GM23338 (cell line): ENCODE measurements at regions not wholly inside any gene's neighbourhood (a gene's known extent, or its start where the extent isn't known, plus 50 kb on each side); places are given as distances from the start of the nearest gene placed in this dataset.

Experiments used
- ATAC-seq: fragments of 200-7000 bp; cut with Tn5 transposase; 3 replicates; pipeline ENCODE4 v1.9.1; 2020
- DNase-seq: peaks from one replicate; pipeline ENCODE4 v3.0.0-alpha.2; 2015; ENCODE audit warnings: low spot score
- H2AFZ ChIP-seq: fragments of 200-600 bp; sonication (generic); 2 replicates; pipeline ENCODE4 v1.8.0; 2016; ENCODE audit warnings: antibody characterized with exemption, mild to moderate bottlenecking, moderate library complexity
- H3F3A ChIP-seq: fragments of 200-600 bp; sonication (generic); replicated peaks from 2 replicates; pipeline ENCODE4 v1.8.0; 2017; ENCODE audit warnings: antibody characterized with exemption, mixed run types, low read depth
- H3K27ac ChIP-seq: fragments of 200-600 bp; sonication (generic); 2 replicates; pipeline ENCODE4 v1.6.1; 2016; ENCODE audit warnings: low read depth
- H3K27me3 ChIP-seq: fragments of 200-600 bp; sonication (generic); 2 replicates; pipeline ENCODE4 v1.8.0; 2016; ENCODE audit warnings: mild to moderate bottlenecking, mixed run types, moderate library complexity; ENCODE audit not compliant: insufficient read depth
- H3K36me3 ChIP-seq: fragments of 200-600 bp; sonication (generic); 2 replicates; pipeline ENCODE4 v1.8.0; 2016; ENCODE audit warnings: mild to moderate bottlenecking; ENCODE audit not compliant: insufficient read depth
- H3K4me1 ChIP-seq: fragments of 200-600 bp; sonication (generic); 2 replicates; pipeline ENCODE4 v1.8.0; 2016; ENCODE audit warnings: mild to moderate bottlenecking, moderate library complexity; ENCODE audit not compliant: insufficient read depth
- H3K4me2 ChIP-seq: fragments of 200-600 bp; sonication (generic); 2 replicates; pipeline ENCODE4 v1.7.1; 2017; ENCODE audit warnings: mixed run types
- H3K4me3 ChIP-seq: fragments of 200-600 bp; sonication (generic); 2 replicates; pipeline ENCODE4 v1.6.1; 2016; ENCODE audit warnings: mixed run types
- H3K79me2 ChIP-seq: fragments of 200-600 bp; sonication (generic); replicated peaks from 2 replicates; pipeline ENCODE4 v1.8.0; 2017; ENCODE audit warnings: mild to moderate bottlenecking; ENCODE audit not compliant: insufficient read depth
- H3K9me2 ChIP-seq: fragments of 200-600 bp; sonication (generic); 2 replicates; pipeline ENCODE4 v1.8.0; 2017; ENCODE audit not compliant: insufficient read depth
- H4K20me1 ChIP-seq: fragments of 200-600 bp; sonication (generic); replicated peaks from 2 replicates; pipeline ENCODE4 v1.8.0; 2017; ENCODE audit warnings: mild to moderate bottlenecking; ENCODE audit not compliant: insufficient read depth
- H3K27ac Mint-ChIP-seq: 2 replicates; pipeline ENCODE4 v1.8.0; 2020; ENCODE audit warnings: inconsistent platforms, mild to moderate bottlenecking, moderate library complexity, mixed read lengths
- H3K27me3 Mint-ChIP-seq: 3 replicates; pipeline ENCODE4 v1.8.0; 2022; ENCODE audit warnings: low read depth, mild to moderate bottlenecking, moderate library complexity, mixed read lengths, inconsistent platforms; ENCODE audit not compliant: insufficient read depth, poor library complexity
- H3K36me3 Mint-ChIP-seq: 3 replicates; pipeline ENCODE4 v1.8.0; 2021; ENCODE audit warnings: low read depth, mild to moderate bottlenecking, inconsistent platforms, moderate library complexity, mixed read lengths
- H3K4me1 Mint-ChIP-seq: 3 replicates; pipeline ENCODE4 v1.8.0; 2020; ENCODE audit warnings: mild to moderate bottlenecking, inconsistent platforms, mixed read lengths
- H3K4me3 Mint-ChIP-seq: 3 replicates; pipeline ENCODE4 v1.8.0; 2021; ENCODE audit warnings: moderate library complexity, mild to moderate bottlenecking, inconsistent platforms, mixed read lengths
- H3K9me3 Mint-ChIP-seq: 3 replicates; pipeline ENCODE4 v1.8.0; 2020; ENCODE audit warnings: moderate library complexity, mild to moderate bottlenecking, inconsistent platforms, mixed read lengths
- CREB1 ChIP-seq: fragments of 250-450 bp; sonication (Bioruptor Pico); IDR thresholded peaks from 2 replicates; pipeline ENCODE4 v1.5.0; 2020; ENCODE audit warnings: low read depth, mild to moderate bottlenecking, moderate library complexity
- CTCF ChIP-seq, 2 experiments: fragments of 200-600 bp in 1 of 2; sonication (generic) in 1 of 2; conservative IDR thresholded peaks; 2 replicates each; pipeline versions ENCODE4 v1.5.1 to v1.6.1; 2016 to 2017; ENCODE audit warnings: antibody characterized with exemption in 2 of 2, low read depth in 2 of 2, mild to moderate bottlenecking in 2 of 2, moderate library complexity in 1 of 2
- EZH2 ChIP-seq: fragments of 200-600 bp; sonication (generic); IDR thresholded peaks from one replicate; pipeline ENCODE4 v1.8.0; 2017; ENCODE audit warnings: antibody characterized with exemption, mild to moderate bottlenecking, low read depth; ENCODE audit not compliant: unreplicated experiment
- JUNB ChIP-seq: IDR thresholded peaks from one replicate; pipeline ENCODE4 v1.6.1; 2016; ENCODE audit warnings: antibody characterized with exemption; ENCODE audit not compliant: unreplicated experiment
- REST ChIP-seq: IDR thresholded peaks from one replicate; pipeline ENCODE4 v1.6.1; 2018; ENCODE audit warnings: antibody characterized with exemption; ENCODE audit not compliant: unreplicated experiment
- ZNF114 ChIP-seq: fragments of 250-450 bp; sonication (Bioruptor Pico); IDR thresholded peaks from 2 replicates; pipeline ENCODE4 v1.5.0; 2020; ENCODE audit warnings: mild to moderate bottlenecking, moderate library complexity
- ZNF331 ChIP-seq: fragments of 250-450 bp; sonication (Bioruptor Pico); IDR thresholded peaks from 2 replicates; pipeline ENCODE4 v1.5.0; 2020; ENCODE audit warnings: low read depth, mild to moderate bottlenecking, moderate library complexity

- Histone ChIP-seq H3K36me3 (no peaks in the 10 kb centered on the region), H3K9me2 (no peaks in the 10 kb centered on the region), H3K27ac (no peak overlapping the region), H3K4me1 (no peaks in the 10 kb centered on the region), H3K79me2 (no peaks in the 10 kb centered on the region), H3K4me3 (no peak overlapping the region), H4K20me1 (no peaks in the 10 kb centered on the region), H2AFZ (no peak overlapping the region), H3K27me3 (no peaks in the 10 kb centered on the region), H3F3A (no peaks in the 10 kb centered on the region), H3K4me2 (no peak overlapping the region)
- no peaks in the 10 kb centered on the region for H3K4me1 Mint-ChIP-seq
- DNase-seq (peak; percentile 1), ATAC-seq (no peak)
- no peak for TF ChIP-seq JUNB
- no peak for TF ChIP-seq ZNF114 (CRISPR knock-in tag)
- TF ChIP-seq ZNF331 (CRISPR knock-in tag) = no peak
- no peak for TF ChIP-seq EZH2
- no peak for TF ChIP-seq CREB1 (CRISPR knock-in tag)
- H3K27me3 Mint-ChIP-seq = no peaks in the 10 kb centered on the region
- peaks cover 27% of the 10 kb centered on the region for H3K9me3 Mint-ChIP-seq
- H3K36me3 Mint-ChIP-seq = peaks cover 24% of the 10 kb centered on the region
- H3K4me3 Mint-ChIP-seq = no peak overlapping the region
- no peak overlapping the region for H3K27ac Mint-ChIP-seq
Measured at GRCh38 chr3:163335429-163335828, 1742.9 kb downstream of the SI start.

- H3K9me3 Mint-ChIP-seq = peaks cover 18% of the 10 kb centered on the region
- H3K4me3 Mint-ChIP-seq = no peak overlapping the region
Measured at GRCh38 chr3:163328680-163329079, 1749.6 kb downstream of the SI start.

More at GRCh38 chr3:163328680-163329079, 1749.6 kb downstream of the SI start:
- DNase-seq (peak; percentile 77), ATAC-seq (peak; percentile 58)
- Histone ChIP-seq H3K27me3 (no peaks in the 10 kb centered on the region), H3K4me2 (no peak overlapping the region), H3K79me2 (no peaks in the 10 kb centered on the region), H3K27ac (no peak overlapping the region), H3F3A (no peaks in the 10 kb centered on the region), H2AFZ (peak overlapping the region; percentile 92), H3K4me1 (no peaks in the 10 kb centered on the region), H3K36me3 (0 out of 2 replicates have a peak, but pooled peaks cover 10% of the 10 kb centered on the region), H3K4me3 (no peak overlapping the region), H3K9me2 (0 out of 2 replicates have a peak, but pooled peaks cover 9% of the 10 kb centered on the region), H4K20me1 (no peaks in the 10 kb centered on the region)
- Mint-ChIP-seq H3K27ac (no peak overlapping the region), H3K27me3 (no peaks in the 10 kb centered on the region), H3K36me3 (peaks cover 11% of the 10 kb centered on the region; the same call in 2 of the 3 replicates), H3K4me1 (no peaks in the 10 kb centered on the region)
- TF ChIP-seq ZNF114 (CRISPR knock-in tag) (no peak), CTCF (conservative IDR thresholded peaks at IDR 0.05; ENCODE audit: low read depth in 2 of 2) (peak; percentile 68 to 75), ZNF331 (CRISPR knock-in tag) (no peak), REST (no peak)
